ENCODE measurements at regions not wholly inside any gene's neighbourhood (a gene's known extent, or its start where the extent isn't known, plus 50 kb on each side); places are given as distances from the start of the nearest gene placed in this dataset.

DNA sequence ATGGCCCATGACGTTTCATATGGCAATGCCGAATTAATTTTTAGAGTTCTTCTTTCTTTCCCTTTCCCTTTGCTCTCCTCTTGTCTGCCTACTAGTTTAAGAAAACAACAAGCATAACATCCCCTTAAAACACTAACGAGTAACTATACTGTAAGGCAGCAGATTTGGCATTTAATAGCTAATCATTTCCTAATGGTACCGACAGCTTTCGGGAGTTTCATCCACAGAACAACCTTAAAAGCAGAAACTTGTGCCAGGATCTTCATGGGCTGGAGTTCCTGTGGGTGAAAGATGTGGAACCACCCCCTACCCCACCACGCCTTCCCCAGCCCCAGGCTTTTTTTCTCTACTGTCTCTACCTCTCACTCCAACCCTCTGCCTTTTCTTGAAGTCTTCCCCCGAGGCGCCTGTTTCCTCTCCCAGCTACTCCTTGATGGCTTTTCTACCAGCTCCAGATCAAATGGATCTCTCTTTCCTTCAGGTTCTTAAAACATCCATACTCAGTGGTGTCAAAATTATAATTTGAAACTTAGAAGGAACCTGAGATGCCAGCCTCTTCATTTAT, 319.5 kb downstream of the PIK3R1 start:
- TF ChIP-seq XRCC5 (optimal IDR thresholded peaks at IDR 0.05; ENCODE audit: low read length) (no peak), PITX1 (CRISPR knock-in tag; IDR thresholded peaks at IDR 0.05) (no peak), NFE2 (CRISPR knock-in tag; IDR thresholded peaks at IDR 0.05) (no peak), RFXAP (CRISPR knock-in tag; IDR thresholded peaks at IDR 0.05; ENCODE audit: borderline replicate concordance) (no peak)
- TF ChIP-seq, protein P1, sequence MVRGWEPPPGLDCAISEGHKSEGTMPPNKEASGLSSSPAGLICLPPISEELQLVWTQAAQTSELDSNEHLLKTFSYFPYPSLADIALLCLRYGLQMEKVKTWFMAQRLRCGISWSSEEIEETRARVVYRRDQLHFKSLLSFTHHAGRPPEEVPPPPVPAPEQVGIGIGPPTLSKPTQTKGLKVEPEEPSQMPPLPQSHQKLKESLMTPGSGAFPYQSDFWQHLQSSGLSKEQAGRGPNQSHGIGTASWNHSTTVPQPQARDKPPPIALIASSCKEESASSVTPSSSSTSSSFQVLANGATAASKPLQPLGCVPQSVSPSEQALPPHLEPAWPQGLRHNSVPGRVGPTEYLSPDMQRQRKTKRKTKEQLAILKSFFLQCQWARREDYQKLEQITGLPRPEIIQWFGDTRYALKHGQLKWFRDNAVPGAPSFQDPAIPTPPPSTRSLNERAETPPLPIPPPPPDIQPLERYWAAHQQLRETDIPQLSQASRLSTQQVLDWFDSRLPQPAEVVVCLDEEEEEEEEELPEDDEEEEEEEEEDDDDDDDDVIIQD (CRISPR knock-in tag; IDR thresholded peaks at IDR 0.05; ENCODE audit: low read depth) = no peak

All from HepG2 (cell line).